A549 (cell line): ENCODE measurements at regions not wholly inside any gene's neighbourhood (a gene's known extent, or its start where the extent isn't known, plus 50 kb on each side); places are given as distances from the start of the nearest gene placed in this dataset.

Source experiments
- BCL3 ChIP-seq: fragments of >200 bp; sonication (Bioruptor Twin); formaldehyde crosslinking; IDR thresholded peaks from 3 replicates; pipeline ENCODE4 v1.6.1; 2016
- CTCF ChIP-seq: fragments of >200 bp; sonication (Bioruptor Twin); formaldehyde crosslinking; IDR thresholded peaks from 3 replicates; pipeline ENCODE4 v1.5.1; 2016
- GATA3 ChIP-seq: IDR thresholded peaks from 2 replicates; pipeline ENCODE4 v1.6.1; 2012; ENCODE audit warnings: borderline replicate concordance
- HOXA7 ChIP-seq: fragments of 250-450 bp; sonication (Bioruptor Pico); IDR thresholded peaks from 2 replicates; pipeline ENCODE4 v1.5.0; 2020; ENCODE audit warnings: mild to moderate bottlenecking, moderate library complexity
- POLR2A ChIP-seq: IDR thresholded peaks from 2 replicates; pipeline ENCODE4 v1.6.1; 2012; ENCODE audit warnings: mild to moderate bottlenecking, low read length
- POLR2AphosphoS2 ChIP-seq: conservative IDR thresholded peaks from 2 replicates; pipeline ENCODE4 v1.6.1; 2012; ENCODE audit warnings: low read length, improper control_type of control experiment, inconsistent platforms
- RNF2 ChIP-seq: fragments of 200-600 bp; sonication (generic); IDR thresholded peaks from 2 replicates; pipeline ENCODE4 v1.6.1; 2016; ENCODE audit warnings: low read depth, mild to moderate bottlenecking, antibody characterized with exemption, moderate library complexity, borderline replicate concordance
- TF ChIP-seq, protein P1 (sequence below): fragments of 250-450 bp; sonication (Bioruptor Pico); IDR thresholded peaks from 2 replicates; pipeline ENCODE4 v1.5.0; 2020; ENCODE audit warnings: low read depth, mild to moderate bottlenecking, moderate library complexity
- TF ChIP-seq, protein P2 (sequence below): IDR thresholded peaks from 2 replicates; pipeline ENCODE4 v1.6.1; 2012
- TF ChIP-seq, protein P3 (sequence below): fragments of 250-450 bp; sonication (Bioruptor Pico); IDR thresholded peaks from 2 replicates; pipeline ENCODE4 v1.5.0; 2021; ENCODE audit warnings: mild to moderate bottlenecking, moderate library complexity, borderline replicate concordance

GRCh38 chr12:88419794-88420193 lies 160.5 kb downstream of the KITLG start:
- TF ChIP-seq HOXA7 (CRISPR knock-in tag) (no peak), GATA3 (no peak), CTCF (no peak), RNF2 (no peak), POLR2AphosphoS2 (no peak), POLR2A (no peak), BCL3 (no peak)
- TF ChIP-seq, protein P1, sequence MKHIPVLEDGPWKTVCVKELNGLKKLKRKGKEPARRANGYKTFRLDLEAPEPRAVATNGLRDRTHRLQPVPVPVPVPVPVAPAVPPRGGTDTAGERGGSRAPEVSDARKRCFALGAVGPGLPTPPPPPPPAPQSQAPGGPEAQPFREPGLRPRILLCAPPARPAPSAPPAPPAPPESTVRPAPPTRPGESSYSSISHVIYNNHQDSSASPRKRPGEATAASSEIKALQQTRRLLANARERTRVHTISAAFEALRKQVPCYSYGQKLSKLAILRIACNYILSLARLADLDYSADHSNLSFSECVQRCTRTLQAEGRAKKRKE (CRISPR knock-in tag): no peak
- TF ChIP-seq, protein P2, sequence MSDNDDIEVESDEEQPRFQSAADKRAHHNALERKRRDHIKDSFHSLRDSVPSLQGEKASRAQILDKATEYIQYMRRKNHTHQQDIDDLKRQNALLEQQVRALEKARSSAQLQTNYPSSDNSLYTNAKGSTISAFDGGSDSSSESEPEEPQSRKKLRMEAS: no peak
- TF ChIP-seq, protein P3, sequence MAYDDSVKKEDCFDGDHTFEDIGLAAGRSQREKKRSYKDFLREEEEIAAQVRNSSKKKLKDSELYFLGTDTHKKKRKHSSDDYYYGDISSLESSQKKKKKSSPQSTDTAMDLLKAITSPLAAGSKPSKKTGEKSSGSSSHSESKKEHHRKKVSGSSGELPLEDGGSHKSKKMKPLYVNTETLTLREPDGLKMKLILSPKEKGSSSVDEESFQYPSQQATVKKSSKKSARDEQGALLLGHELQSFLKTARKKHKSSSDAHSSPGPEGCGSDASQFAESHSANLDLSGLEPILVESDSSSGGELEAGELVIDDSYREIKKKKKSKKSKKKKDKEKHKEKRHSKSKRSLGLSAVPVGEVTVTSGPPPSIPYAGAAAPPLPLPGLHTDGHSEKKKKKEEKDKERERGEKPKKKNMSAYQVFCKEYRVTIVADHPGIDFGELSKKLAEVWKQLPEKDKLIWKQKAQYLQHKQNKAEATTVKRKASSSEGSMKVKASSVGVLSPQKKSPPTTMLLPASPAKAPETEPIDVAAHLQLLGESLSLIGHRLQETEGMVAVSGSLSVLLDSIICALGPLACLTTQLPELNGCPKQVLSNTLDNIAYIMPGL (CRISPR knock-in tag): no peak
